ENCODE measurements at regions not wholly inside any gene's neighbourhood (a gene's known extent, or its start where the extent isn't known, plus 50 kb on each side); places are given as distances from the start of the nearest gene placed in this dataset.
"Not testable (repeated sequence)": the region's sequence is repeated elsewhere in the genome, so short reads cannot be mapped to it uniquely, and the experiment has no call there.

DNA sequence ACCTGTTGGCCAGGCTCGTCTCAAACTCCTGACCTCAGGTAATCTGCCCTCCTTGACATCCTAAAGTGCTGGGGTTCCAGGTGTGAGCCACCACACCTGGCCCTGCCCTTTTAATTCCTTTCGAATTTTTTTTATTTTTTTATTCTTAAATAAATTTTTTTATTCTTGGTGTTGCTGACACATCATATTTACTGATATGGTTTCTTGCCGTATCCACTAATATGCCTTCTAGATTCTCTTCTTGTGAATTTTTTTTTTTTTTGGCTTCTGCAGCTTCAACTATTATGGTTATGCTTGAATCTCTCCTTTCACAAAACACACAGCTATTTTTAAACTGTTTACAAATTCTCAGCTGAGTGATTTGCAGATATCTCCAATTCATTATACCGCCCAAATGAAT, 353.4 kb upstream of the ADGRL3 start:
- DNase-seq: no peak

DNA sequence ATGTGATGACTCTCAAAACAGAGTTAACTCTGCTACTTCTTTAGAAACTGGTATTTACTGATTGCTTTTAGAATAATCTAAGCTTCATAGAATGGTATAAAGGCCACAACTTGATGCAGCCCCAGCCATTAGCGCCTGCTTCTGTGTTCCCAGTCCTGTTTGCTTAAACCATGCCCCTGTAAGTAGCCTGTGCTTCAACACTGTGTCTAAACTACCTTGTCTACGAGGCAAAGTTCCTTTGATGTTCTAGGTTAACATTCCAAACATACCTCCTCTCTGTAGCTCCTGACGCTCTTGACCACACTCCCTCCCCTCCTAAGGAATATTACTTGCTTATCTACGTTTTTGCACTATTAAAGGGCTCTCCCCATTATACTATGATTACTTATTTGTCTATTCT, 352.5 kb upstream of the ADGRL3 start:
- no peak for DNase-seq

DNA sequence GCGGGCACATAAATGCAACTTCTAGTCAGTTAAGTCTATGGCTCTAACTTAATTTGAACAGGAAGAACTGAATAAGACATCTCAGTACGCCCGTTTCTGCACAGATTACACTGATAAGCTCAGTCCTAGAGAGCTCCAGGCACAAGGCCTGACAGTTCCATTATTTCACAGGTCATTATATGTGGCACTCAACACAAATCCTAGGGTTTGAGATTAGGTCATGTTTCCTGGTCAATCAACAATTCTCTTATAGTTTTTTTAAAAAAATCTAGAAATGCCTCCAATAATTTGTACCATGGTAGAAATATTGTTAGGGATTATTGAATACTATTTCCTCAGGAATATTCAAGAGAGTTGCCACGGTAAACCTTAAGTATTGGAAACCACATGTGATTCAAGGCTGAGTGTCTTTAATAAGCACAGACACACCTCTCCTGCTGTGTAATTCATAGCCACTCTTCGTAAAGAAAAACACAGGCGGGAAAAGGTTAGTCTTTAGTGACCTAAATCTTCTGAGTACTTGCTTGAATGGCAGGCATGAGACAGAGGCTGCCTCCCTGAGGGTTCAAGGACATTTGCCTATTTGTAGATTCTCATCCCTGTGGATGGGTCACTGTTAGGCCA, 342.9 kb upstream of the ADGRL3 start:
- no peak for DNase-seq

DNA sequence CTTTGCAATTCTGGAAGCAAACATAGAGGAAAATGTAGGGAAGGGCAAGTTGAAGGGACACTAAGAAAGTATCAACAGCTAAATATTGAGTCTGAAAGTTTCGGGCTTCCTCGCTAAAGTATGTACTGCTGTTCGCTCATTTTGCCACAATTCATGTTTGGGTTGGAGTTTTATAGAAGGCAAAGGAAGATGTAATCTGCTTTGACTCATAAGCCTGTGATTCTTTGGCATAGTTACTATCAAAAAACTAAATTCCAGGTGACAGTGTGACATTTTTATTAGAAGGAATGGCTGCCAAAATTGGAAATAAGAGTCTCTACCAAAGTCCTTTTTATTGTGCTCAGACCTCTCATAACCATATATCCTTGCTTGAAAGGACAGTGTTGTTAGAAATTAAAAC, 336.7 kb upstream of the ADGRL3 start:
- DNase-seq: no peak

DNA sequence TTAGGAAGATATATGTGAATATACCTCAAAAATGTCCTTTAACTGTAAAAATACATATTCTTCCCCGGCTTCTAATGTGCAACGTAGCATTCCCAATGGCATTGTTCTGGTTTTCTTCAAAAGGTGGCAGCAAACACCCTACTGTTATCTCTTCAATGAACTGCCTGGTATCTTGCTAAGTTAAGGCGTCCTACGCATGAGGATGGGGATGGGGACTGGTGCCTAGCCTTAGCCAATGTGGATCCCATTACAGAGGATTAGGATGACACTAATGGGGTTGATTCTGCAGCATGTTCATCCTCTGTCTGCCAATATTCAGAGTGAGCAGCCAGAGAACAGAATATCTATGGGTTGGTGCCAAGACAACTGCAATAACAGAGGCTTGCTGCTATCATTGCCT, 334.9 kb upstream of the ADGRL3 start:
- DNase-seq: peak in 6 of 56 donors; percentile 0 to 22 (median 8)

DNA sequence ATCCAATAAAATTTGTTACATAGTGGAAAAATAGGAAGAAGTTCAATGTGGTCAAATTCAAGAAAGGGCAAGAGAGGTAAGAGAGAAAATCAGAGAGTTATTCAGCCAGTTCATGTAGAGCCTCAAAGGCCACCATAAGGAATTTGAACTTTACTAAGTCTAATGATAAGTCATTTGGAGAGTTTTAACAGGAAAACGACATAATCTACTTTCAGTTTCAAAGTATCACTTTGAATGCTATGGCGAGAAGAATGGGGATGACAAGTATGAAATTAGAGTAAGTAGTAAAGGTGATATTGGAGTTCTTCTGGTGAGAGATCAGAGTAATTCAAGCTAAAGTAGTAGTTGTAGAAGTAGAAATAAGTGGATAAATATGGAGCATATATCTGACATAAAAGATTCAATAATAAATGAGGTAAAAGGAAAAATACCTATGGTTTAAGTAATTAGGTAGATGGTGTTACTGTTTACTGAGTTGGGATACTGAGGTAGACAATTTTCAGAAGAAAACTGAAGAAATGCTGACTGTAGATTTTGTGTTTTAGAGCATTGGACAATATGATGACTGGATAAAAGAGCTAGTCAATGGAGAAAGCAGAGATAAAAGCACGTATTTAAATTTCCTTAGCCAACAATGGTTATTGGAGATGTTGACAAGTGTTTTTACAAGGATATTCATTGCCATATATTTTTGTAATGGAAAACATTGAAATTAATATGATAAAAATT, 331.7 kb upstream of the ADGRL3 start:
- DNase-seq: no peak

DNA sequence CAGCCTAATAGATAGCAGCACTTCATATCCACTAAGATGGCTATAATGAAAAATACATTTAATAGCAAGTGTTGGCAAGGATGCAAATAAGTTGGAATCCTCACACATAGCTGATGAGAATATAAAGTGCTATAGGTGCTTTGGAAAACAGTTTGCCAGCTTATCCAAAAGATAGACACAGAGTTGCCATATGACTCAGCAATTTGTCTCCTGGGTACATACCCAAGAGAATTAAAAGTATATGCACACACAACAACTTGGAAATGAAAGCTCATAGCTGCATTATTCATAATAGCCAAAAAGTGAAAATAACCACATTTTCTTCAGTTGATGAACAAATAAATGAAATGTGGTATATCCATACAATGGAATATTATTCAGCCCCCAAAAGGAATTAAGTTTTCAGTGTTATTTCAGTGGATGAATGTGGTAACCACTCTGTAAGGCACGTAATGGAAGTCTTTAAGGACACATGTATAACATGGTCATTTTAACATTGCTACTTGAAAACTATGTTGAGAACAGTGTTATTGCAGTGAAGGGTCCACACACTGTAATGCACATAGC, 320.9 kb upstream of the ADGRL3 start:
- no peak for DNase-seq

DNA sequence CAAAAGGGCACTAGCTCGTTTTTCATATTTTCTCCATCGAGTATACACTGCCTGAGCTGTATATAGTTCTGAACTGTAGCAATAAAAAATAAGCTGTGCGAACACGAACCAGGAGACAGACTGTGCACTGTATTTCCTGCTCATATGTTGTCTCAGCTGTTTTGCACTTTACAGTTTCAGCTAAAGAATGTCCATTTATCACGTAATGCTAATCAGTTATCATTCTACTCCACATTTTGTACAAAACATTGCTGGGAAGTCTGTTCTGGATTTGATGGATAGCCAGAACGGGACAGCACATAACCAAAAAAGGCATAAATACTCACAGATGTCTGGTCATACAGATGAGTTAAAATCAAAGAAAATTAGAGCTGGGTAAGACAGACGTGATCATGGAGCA, 315.5 kb upstream of the ADGRL3 start:
- DNase-seq: no peak

DNA sequence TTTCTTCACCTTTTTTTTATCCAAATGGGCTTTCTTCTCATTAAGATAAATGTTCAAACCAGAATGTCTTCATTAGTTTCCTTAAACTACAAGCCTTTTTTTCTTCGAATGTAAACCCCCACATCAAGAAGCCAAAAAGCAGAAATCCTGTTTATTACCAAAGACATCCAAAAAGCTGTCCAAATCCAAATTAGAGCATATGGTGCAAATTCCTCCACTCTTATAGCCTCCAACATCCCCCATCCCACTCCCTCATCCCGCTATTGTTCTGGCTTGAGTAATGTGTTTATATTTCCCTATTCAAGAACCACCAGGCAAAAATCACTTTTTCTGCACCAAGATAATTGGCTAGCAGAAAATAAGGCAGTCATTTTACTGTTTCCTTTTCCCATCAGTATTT, 315.1 kb upstream of the ADGRL3 start:
- DNase-seq: no peak

DNA sequence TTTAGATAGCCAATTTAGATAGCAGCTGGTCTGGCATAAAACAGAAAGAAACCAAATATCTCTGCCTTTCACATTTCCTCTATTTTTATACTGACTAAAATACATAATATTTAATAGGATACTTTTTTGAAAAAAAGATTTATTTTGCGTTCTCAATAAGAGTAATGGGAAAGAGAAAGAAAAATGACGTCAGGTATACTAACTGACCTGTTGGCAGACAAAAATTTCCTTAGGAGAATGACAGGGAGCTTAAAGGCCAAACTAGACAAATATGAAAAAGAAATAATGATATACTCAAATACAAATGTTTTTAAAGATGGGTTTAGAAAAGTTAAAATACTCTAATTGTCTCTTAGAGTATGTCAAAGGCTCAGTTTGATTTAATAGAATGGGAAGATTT, 309.4 kb upstream of the ADGRL3 start:
- DNase-seq: no peak

DNA sequence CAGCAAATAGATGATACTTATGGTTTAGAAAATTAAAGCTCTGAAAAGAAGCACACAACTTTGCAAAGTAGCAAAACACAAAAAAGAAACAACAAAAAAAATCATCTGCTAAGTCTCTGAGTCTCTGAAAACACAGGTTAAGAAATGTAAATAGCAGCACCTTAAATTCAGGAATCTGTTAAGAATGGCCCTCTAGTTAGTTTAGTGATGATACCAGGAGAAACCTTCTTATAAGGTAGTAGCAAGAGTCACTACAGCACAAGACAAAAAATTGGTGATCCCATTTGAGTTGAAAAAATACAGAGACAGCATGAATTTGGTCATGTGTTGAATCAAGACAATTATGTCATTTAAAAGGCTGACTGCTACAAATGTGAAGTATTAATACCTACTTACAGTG, 308.2 kb upstream of the ADGRL3 start:
- DNase-seq: no peak

DNA sequence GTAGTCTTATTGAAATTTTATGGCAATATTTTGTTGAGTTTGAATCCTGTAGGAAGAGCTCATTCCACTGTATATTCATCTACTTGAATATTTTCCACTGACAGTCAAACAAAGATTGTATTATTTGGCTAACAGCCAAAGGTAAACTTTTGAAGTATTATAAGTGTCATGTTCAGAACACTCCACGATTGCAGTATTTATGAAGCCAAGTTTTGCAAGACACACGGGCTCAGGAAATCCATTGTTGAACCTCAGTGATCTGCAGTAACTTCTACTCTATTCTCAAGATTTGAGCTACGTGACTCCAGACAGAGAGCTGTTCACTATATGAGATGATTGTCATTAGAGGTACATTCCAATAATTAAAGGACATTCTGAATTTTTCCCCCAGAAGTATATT, 302.7 kb upstream of the ADGRL3 start:
- no peak for DNase-seq

DNA sequence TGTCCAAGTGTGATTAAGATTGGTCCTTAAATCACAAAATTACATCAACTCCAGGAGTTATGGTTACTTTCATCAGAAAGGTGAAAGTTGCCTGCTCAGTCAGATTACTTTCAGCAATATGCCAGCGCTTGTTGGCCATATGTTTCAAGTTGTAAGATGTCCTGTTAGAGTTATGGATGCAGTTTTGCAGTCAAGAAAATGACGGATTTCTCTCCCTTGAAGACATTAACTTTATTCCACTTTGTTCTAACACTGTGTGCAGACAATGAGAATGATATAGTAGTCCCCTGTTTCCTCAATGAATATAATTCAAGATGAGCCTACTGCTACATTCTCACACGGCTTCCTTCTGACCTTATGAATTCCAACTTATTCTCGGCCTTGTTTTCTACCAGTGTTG, 295.0 kb upstream of the ADGRL3 start:
- DNase-seq: no peak

DNA sequence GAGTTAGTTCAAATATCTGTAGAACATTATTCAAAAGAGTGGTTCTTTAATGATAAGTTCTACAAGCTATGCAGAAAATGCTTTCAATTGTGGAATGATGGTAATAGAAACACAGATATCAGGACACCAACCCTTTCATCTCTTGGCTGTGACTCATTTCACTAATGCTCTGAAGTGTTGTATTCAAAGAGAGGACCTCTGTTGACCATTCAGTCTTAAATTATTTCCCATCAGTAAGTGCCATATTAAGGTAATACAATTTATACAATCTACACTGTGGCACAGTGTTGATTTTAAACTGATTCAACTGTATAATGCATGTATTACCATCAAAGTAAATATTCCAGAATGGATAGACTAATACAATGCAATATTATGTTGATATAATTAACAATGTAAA, 289.0 kb upstream of the ADGRL3 start:
- no peak for DNase-seq

DNA sequence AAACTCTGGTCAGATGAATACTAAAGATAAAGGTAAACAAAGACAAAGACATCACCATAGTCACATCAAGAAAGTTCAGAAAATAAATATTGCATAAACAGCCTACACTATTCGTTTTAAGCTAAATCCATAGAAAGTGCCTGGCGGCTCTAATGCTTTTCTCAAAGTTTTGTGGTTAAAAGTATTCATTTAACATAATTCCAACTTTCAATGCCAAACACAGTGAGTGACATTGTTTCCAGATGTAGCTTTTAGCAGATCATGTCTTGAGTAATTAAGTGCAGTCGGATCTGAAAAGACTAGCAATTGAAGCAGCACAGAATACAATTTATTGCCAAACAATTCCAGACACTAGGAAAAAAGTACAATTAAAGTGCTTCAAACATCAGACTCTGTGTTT, 287.1 kb upstream of the ADGRL3 start:
- DNase-seq: no peak

DNA sequence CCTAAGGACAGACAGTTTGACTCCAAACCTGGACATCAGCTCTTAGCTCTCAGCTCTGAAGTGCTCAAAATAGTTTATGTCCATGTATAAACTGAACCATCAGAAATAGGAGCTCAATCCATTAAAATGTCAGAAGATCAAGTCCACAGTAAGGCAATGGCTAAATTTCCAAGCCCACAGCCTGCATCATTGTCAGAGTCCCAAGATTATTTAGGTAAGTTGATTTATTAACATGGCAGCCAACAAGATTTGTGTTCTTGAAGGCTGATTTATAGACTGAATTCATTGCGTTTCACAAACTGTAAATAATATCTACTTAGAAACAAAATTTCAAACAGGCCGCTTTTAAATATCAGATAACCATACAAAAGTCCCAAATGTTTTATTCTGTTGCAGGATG, 286.5 kb upstream of the ADGRL3 start:
- DNase-seq: no peak

DNA sequence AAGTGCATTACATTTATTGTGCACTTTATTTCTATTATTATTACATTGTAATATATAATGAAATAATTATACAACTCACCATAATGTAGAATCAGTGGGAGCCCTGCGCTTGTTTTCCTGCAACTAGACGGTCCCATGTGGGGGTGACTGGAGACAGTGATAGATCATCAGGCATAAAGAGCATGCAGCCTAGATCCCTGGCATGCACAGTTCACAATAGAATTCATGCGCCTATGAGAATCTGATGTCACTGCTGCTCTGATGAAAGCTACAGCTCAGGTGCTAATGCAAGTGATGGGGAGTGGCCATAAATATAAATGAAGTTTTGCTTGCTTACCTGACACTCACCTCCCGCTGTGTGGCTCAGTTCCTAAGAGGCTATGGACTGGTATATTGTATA, 278.4 kb upstream of the ADGRL3 start:
- not testable (repeated sequence) for DNase-seq

DNA sequence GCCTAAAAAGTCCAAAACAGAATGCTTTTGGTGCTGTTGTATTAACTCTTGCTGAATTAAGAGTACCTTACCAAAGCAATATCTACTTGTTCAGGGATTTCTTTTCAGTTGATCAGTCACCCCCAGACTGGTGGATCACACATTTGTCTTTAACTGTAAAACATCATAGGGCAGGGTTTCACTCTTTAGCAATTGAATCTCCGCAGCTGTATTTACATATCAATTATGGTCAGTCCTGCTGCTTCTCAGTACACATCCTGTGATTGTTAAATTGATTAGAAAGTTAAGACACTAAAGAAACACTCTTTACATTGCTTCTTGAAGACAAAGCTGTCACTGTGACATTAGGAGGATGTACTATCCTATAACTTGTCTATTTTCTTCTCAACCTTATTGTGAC, 277.1 kb upstream of the ADGRL3 start:
- no peak for DNase-seq

DNA sequence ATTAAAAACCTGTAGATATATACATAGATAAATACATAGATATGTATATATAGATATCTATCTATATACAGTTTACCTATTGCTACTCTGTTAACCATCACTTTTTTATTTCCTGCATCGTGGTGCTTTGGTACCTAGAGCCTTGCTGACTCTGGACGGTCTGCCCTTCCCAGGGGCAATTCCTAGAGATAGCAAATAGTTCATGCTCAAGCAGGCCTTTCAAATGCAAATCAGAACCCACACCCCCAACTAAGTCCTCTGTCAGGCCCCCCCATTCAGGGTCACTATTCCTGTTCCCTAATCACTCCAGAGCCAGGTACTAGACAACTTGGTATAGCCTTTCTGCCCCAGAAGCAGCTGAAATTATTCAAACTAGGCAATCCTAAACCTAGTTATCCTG, 273.5 kb upstream of the ADGRL3 start:
- DNase-seq: no peak

DNA sequence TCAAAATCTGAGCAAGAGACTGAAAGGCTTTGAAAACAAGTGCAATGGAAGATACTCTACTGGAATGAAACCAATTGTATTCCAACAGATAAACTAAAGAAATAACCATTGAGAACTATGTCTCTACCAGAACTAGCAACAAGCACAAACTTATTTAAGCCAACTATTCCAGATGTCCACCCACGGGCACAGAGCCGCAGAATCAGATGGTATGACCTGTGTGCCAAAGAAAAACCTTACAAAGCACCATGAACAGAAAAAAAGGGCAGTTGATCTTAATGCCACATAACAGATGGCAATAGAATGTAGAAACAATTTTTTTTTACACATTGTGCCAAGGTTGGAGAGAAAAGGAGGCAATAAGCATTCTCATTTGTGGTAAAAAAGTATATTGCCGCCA, 269.3 kb upstream of the ADGRL3 start:
- DNase-seq: no peak

DNA sequence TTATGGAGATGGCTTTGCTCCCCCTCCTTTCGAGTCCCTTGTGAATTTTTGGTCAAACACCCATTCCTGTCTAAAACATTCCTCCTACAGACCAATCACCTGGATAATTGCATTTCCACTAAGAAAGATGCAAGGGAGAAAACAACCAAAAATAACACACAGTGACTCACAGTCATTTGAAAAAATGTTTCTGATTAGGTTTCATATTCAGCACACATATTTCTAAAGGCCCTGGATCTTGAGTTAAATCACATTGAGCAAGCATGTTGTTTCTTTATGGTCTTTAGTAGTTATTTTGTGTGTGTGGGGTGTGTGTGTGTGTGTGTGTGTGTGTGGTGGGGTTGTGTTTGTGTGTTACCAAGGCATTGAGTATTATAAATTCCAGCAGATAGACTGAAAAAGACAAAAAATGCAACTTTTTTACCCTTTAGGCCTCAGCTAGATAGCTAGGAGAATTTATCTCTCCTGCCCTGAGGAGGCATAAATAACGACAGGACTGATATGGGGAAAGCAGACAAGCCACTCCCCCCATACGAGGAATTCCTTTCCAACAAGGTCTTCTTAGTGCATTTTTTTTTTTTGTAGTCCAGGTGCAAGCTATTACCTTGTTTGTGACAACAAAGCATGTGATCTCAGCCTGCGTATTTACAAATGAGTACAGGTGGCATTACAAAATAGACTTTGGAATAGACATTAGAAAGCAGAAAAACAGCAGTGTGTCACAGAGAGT, 265.4 kb upstream of the ADGRL3 start:
- DNase-seq: no peak

DNA sequence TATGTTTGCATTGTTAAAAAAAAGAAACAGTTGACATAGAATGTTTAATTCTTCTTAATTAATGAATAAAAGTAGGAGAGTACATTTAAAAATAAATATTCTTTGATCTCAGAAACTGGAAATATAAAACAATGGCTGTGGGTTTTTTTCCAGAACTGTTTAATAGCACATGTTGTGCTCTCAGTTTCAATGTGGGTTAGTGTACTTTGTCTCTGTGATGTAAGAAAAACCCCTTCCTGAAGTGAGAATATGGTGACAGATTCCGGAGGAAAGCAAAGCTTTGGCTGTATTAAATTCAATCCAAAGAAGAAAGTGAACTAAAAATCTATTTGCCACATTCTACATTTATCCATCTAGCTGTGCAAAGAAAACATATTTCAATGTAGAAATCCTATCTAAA, 261.9 kb upstream of the ADGRL3 start:
- no peak for DNase-seq

DNA sequence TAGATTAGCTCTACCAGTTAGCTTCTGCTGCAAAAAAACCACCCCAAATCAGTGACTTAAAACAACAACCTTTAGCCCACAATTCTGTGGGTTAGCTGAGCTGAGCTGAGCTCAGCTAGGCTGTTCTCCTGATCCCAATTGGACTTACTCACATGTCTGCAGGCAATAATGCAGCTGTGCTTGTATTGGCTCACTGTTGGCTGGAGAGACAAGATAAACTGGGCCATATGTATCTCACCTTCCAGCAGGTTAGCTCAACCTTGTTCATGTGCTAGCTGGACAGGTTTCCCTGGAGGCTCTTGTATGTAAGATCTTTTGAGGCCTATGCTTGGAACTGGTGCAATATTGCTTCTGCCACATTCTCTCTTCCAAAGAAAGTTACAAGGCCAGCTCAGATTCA, 261.5 kb upstream of the ADGRL3 start:
- no peak for DNase-seq

All from amygdala (tissue), 56 donors.